NOMO-1 (cell line): ENCODE measurements at regions not wholly inside any gene's neighbourhood (a gene's known extent, or its start where the extent isn't known, plus 50 kb on each side); places are given as distances from the start of the nearest gene placed in this dataset.

Source experiments
- DNase-seq, 2 experiments: peaks; one replicate each; lab custom pipeline; 2025; ENCODE audit not compliant: unreplicated experiment in 2 of 2; lab: John Stamatoyannopoulos, UW

- no peak for DNase-seq
These were observed 123.3 kb downstream of the BEGAIN start for GRCh38 chr14:100463937-100464336.

GRCh38 chr14:100466111-100466856 lies 120.9 kb downstream of the BEGAIN start:
- DNase-seq = no peak

- DNase-seq = no peak
These were observed 120.0 kb downstream of the BEGAIN start for GRCh38 chr14:100467046-100467750.

- DNase-seq = no peak
These were observed 119.3 kb downstream of the BEGAIN start for GRCh38 chr14:100467939-100468338.

GRCh38 chr14:100468557-100468956 lies 118.7 kb downstream of the BEGAIN start:
- DNase-seq = no peak

- DNase-seq = no peak
These were observed 117.3 kb downstream of the BEGAIN start for GRCh38 chr14:100469632-100470522.

- no peak for DNase-seq
These were observed 116.7 kb downstream of the BEGAIN start for GRCh38 chr14:100470523-100470897.

GRCh38 chr14:100471441-100472093 lies 115.7 kb downstream of the BEGAIN start:
- no peak for DNase-seq

- DNase-seq = no peak
These were observed 115.1 kb downstream of the BEGAIN start for GRCh38 chr14:100472094-100472455.

GRCh38 chr14:100472491-100472890 lies 114.7 kb downstream of the BEGAIN start:
- no peak for DNase-seq

GRCh38 chr14:100473249-100473648 lies 114.0 kb downstream of the BEGAIN start:
- no peak for DNase-seq

GRCh38 chr14:100474196-100474595 lies 113.0 kb downstream of the BEGAIN start:
- DNase-seq = no peak

- DNase-seq = no peak
These were observed 111.9 kb downstream of the BEGAIN start for GRCh38 chr14:100475268-100475667.

GRCh38 chr14:100476012-100476822 lies 111.0 kb downstream of the BEGAIN start:
- no peak for DNase-seq

GRCh38 chr14:100484531-100485267 lies 102.5 kb downstream of the BEGAIN start:
- no peak for DNase-seq

- peak; percentile 5 to 42 for DNase-seq
These were observed 101.0 kb downstream of the BEGAIN start for GRCh38 chr14:100486025-100486828.
